ENCODE measurements at regions not wholly inside any gene's neighbourhood (a gene's known extent, or its start where the extent isn't known, plus 50 kb on each side); places are given as distances from the start of the nearest gene placed in this dataset.
"Not testable (repeated sequence)": the region's sequence is repeated elsewhere in the genome, so short reads cannot be mapped to it uniquely, and the experiment has no call there.

GRCh38 chr13:67520886-67521285 is 290.8 kb upstream of the PCDH9 start:
- Histone ChIP-seq H3K9me3 (ENCODE audit: control insufficient read depth, low read length) (peaks cover 16% of the 10 kb centered on the region), H3K27me3 (replicated peaks; ENCODE audit: control insufficient read depth, insufficient read depth, low read length) (no peaks in the 10 kb centered on the region), H3K4me3 (ENCODE audit: low read length) (no peak overlapping the region), H3K4me1 (ENCODE audit: control insufficient read depth, insufficient read depth, low read length) (no peaks in the 10 kb centered on the region), H3K36me3 (ENCODE audit: control insufficient read depth, insufficient read depth, low read length, severe bottlenecking) (no peaks in the 10 kb centered on the region), H3K9ac (ENCODE audit: low read length) (no peak overlapping the region)
- DNase-seq (ENCODE audit: low read depth), result no peak

GRCh38 chr13:67519356-67519755 is 289.2 kb upstream of the PCDH9 start:
- no peaks in the 10 kb centered on the region for H3K27me3 ChIP-seq (replicated peaks; ENCODE audit: control insufficient read depth, insufficient read depth, low read length)
- DNase-seq (ENCODE audit: low read depth), result no peak
- no peaks in the 10 kb centered on the region for H3K36me3 ChIP-seq (ENCODE audit: control insufficient read depth, insufficient read depth, low read length, severe bottlenecking)
- no peaks in the 10 kb centered on the region for H3K4me1 ChIP-seq (ENCODE audit: control insufficient read depth, insufficient read depth, low read length)
- H3K9ac ChIP-seq (ENCODE audit: low read length), result no peak overlapping the region
- peaks cover 8% of the 10 kb centered on the region for H3K9me3 ChIP-seq (ENCODE audit: control insufficient read depth, low read length)
- H3K4me3 ChIP-seq (ENCODE audit: low read length), result no peak overlapping the region

- Histone ChIP-seq H3K36me3 (ENCODE audit: control insufficient read depth, insufficient read depth, low read length, severe bottlenecking) (no peaks in the 10 kb centered on the region), H3K4me3 (ENCODE audit: low read length) (no peak overlapping the region), H3K27me3 (replicated peaks; ENCODE audit: control insufficient read depth, insufficient read depth, low read length) (no peaks in the 10 kb centered on the region), H3K9me3 (ENCODE audit: control insufficient read depth, low read length) (peaks cover 2% of the 10 kb centered on the region), H3K9ac (ENCODE audit: low read length) (no peak overlapping the region), H3K4me1 (ENCODE audit: control insufficient read depth, insufficient read depth, low read length) (no peaks in the 10 kb centered on the region)
- DNase-seq (ENCODE audit: low read depth), result no peak
These were observed 288.6 kb upstream of the PCDH9 start for GRCh38 chr13:67518785-67519184.

GRCh38 chr13:67515895-67516294 is 285.8 kb upstream of the PCDH9 start:
- no peaks in the 10 kb centered on the region for H3K36me3 ChIP-seq (ENCODE audit: control insufficient read depth, insufficient read depth, low read length, severe bottlenecking)
- no peak overlapping the region for H3K9ac ChIP-seq (ENCODE audit: low read length)
- H3K4me1 ChIP-seq (ENCODE audit: control insufficient read depth, insufficient read depth, low read length), result no peaks in the 10 kb centered on the region
- H3K4me3 ChIP-seq (ENCODE audit: low read length), result no peak overlapping the region
- H3K27me3 ChIP-seq (replicated peaks; ENCODE audit: control insufficient read depth, insufficient read depth, low read length), result no peaks in the 10 kb centered on the region
- H3K9me3 ChIP-seq (ENCODE audit: control insufficient read depth, low read length), result no peaks in the 10 kb centered on the region
- peak; percentile 70 for DNase-seq (ENCODE audit: low read depth)

GRCh38 chr13:67509018-67509417 is 278.9 kb upstream of the PCDH9 start:
- H3K4me3 ChIP-seq (ENCODE audit: low read length), result no peak overlapping the region

GRCh38 chr13:67508275-67508674 is 278.1 kb upstream of the PCDH9 start:
- DNase-seq (ENCODE audit: low read depth); H3K9me3 ChIP-seq (ENCODE audit: control insufficient read depth, low read length); H3K36me3 ChIP-seq (ENCODE audit: control insufficient read depth, insufficient read depth, low read length, severe bottlenecking): not testable (repeated sequence)

More at GRCh38 chr13:67509018-67509417, 278.9 kb upstream of the PCDH9 start:
- H3K9me3 ChIP-seq (ENCODE audit: control insufficient read depth, low read length), result no peaks in the 10 kb centered on the region
- H3K9ac ChIP-seq (ENCODE audit: low read length), result no peak overlapping the region
- H3K36me3 ChIP-seq (ENCODE audit: control insufficient read depth, insufficient read depth, low read length, severe bottlenecking), result no peaks in the 10 kb centered on the region
- no peaks in the 10 kb centered on the region for H3K4me1 ChIP-seq (ENCODE audit: control insufficient read depth, insufficient read depth, low read length)
- no peak for DNase-seq (ENCODE audit: low read depth)
- no peaks in the 10 kb centered on the region for H3K27me3 ChIP-seq (replicated peaks; ENCODE audit: control insufficient read depth, insufficient read depth, low read length)

GRCh38 chr13:67506407-67506806 is 276.3 kb upstream of the PCDH9 start:
- H3K27me3 ChIP-seq (replicated peaks; ENCODE audit: control insufficient read depth, insufficient read depth, low read length), result no peaks in the 10 kb centered on the region
- H3K36me3 ChIP-seq (ENCODE audit: control insufficient read depth, insufficient read depth, low read length, severe bottlenecking), result no peaks in the 10 kb centered on the region
- H3K9me3 ChIP-seq (ENCODE audit: control insufficient read depth, low read length), result no peaks in the 10 kb centered on the region
- H3K4me3 ChIP-seq (ENCODE audit: low read length), result no peak overlapping the region
- H3K4me1 ChIP-seq (ENCODE audit: control insufficient read depth, insufficient read depth, low read length), result no peaks in the 10 kb centered on the region
- no peak for DNase-seq (ENCODE audit: low read depth)
- H3K9ac ChIP-seq (ENCODE audit: low read length), result no peak overlapping the region

More at GRCh38 chr13:67508275-67508674, 278.1 kb upstream of the PCDH9 start:
- not testable (repeated sequence) for H3K4me1 ChIP-seq (ENCODE audit: control insufficient read depth, insufficient read depth, low read length); H3K27me3 ChIP-seq (replicated peaks; ENCODE audit: control insufficient read depth, insufficient read depth, low read length); H3K9ac ChIP-seq (ENCODE audit: low read length); H3K4me3 ChIP-seq (ENCODE audit: low read length)

GRCh38 chr13:67505376-67505775 is 275.2 kb upstream of the PCDH9 start:
- Histone ChIP-seq H3K9ac (ENCODE audit: low read length) (no peak overlapping the region), H3K27me3 (replicated peaks; ENCODE audit: control insufficient read depth, insufficient read depth, low read length) (no peaks in the 10 kb centered on the region), H3K36me3 (ENCODE audit: control insufficient read depth, insufficient read depth, low read length, severe bottlenecking) (no peaks in the 10 kb centered on the region), H3K4me1 (ENCODE audit: control insufficient read depth, insufficient read depth, low read length) (no peaks in the 10 kb centered on the region), H3K9me3 (ENCODE audit: control insufficient read depth, low read length) (no peaks in the 10 kb centered on the region), H3K4me3 (ENCODE audit: low read length) (no peak overlapping the region)
- DNase-seq (ENCODE audit: low read depth), result no peak

- Histone ChIP-seq H3K9ac (ENCODE audit: low read length) (no peak overlapping the region), H3K4me3 (ENCODE audit: low read length) (no peak overlapping the region), H3K9me3 (ENCODE audit: control insufficient read depth, low read length) (no peaks in the 10 kb centered on the region), H3K4me1 (ENCODE audit: control insufficient read depth, insufficient read depth, low read length) (no peaks in the 10 kb centered on the region), H3K36me3 (ENCODE audit: control insufficient read depth, insufficient read depth, low read length, severe bottlenecking) (no peaks in the 10 kb centered on the region), H3K27me3 (replicated peaks; ENCODE audit: control insufficient read depth, insufficient read depth, low read length) (no peaks in the 10 kb centered on the region)
- no peak for DNase-seq (ENCODE audit: low read depth)
These were observed 268.8 kb upstream of the PCDH9 start for GRCh38 chr13:67498948-67499347.

GRCh38 chr13:67493835-67494234 is 263.7 kb upstream of the PCDH9 start:
- no peak overlapping the region for H3K9ac ChIP-seq (ENCODE audit: low read length)
- no peak overlapping the region for H3K4me3 ChIP-seq (ENCODE audit: low read length)
- no peak for DNase-seq (ENCODE audit: low read depth)
- no peaks in the 10 kb centered on the region for H3K4me1 ChIP-seq (ENCODE audit: control insufficient read depth, insufficient read depth, low read length)
- H3K9me3 ChIP-seq (ENCODE audit: control insufficient read depth, low read length), result no peaks in the 10 kb centered on the region
- H3K27me3 ChIP-seq (replicated peaks; ENCODE audit: control insufficient read depth, insufficient read depth, low read length), result no peaks in the 10 kb centered on the region
- no peaks in the 10 kb centered on the region for H3K36me3 ChIP-seq (ENCODE audit: control insufficient read depth, insufficient read depth, low read length, severe bottlenecking)

GRCh38 chr13:67489016-67489415 is 258.9 kb upstream of the PCDH9 start:
- Histone ChIP-seq H3K9me3 (ENCODE audit: control insufficient read depth, low read length) (no peaks in the 10 kb centered on the region), H3K36me3 (ENCODE audit: control insufficient read depth, insufficient read depth, low read length, severe bottlenecking) (no peaks in the 10 kb centered on the region), H3K27me3 (replicated peaks; ENCODE audit: control insufficient read depth, insufficient read depth, low read length) (no peaks in the 10 kb centered on the region), H3K4me3 (ENCODE audit: low read length) (no peak overlapping the region), H3K4me1 (ENCODE audit: control insufficient read depth, insufficient read depth, low read length) (no peaks in the 10 kb centered on the region), H3K9ac (ENCODE audit: low read length) (no peak overlapping the region)
- DNase-seq (ENCODE audit: low read depth), result no peak

GRCh38 chr13:67481445-67481844 is 251.3 kb upstream of the PCDH9 start:
- Histone ChIP-seq H3K4me1 (ENCODE audit: control insufficient read depth, insufficient read depth, low read length) (no peaks in the 10 kb centered on the region), H3K9ac (ENCODE audit: low read length) (no peak overlapping the region), H3K9me3 (ENCODE audit: control insufficient read depth, low read length) (no peaks in the 10 kb centered on the region), H3K27me3 (replicated peaks; ENCODE audit: control insufficient read depth, insufficient read depth, low read length) (no peaks in the 10 kb centered on the region), H3K36me3 (ENCODE audit: control insufficient read depth, insufficient read depth, low read length, severe bottlenecking) (no peaks in the 10 kb centered on the region), H3K4me3 (ENCODE audit: low read length) (no peak overlapping the region)
- DNase-seq (ENCODE audit: low read depth), result no peak
